T1000 (cell line): ENCODE measurements at regions not wholly inside any gene's neighbourhood (a gene's known extent, or its start where the extent isn't known, plus 50 kb on each side); places are given as distances from the start of the nearest gene placed in this dataset.
"Not testable (repeated sequence)": the region's sequence is repeated elsewhere in the genome, so short reads cannot be mapped to it uniquely, and the experiment has no call there.

Experiments used
- DNase-seq: peaks from one replicate; lab custom pipeline; 2025; ENCODE audit warnings: mixed read lengths; lab: John Stamatoyannopoulos, UW

GRCh38 chr12:67535176-67535575 is 113.4 kb upstream of the DYRK2 start:
- DNase-seq: no peak

- no peak for DNase-seq
Measured at GRCh38 chr12:67535971-67536370, 112.6 kb upstream of the DYRK2 start.

DNA sequence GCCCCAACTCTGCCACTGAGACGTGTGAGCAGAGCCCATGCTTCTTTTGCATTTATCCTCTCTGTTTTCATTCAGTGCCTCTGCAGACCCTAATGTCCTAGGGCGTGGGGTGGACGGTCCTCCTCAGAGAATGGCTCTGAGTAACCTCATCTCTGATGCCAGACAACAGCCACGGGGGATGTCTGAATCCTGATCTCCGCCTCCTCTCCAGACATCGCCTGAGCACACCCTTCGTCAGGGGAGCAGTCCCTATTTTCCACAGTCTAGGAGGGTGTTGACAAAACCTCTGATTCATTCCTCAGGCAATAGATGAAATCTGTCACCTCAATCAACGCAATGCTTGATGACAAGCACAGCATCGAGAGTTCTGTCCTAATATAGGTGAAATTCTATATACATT is 109.2 kb upstream of the DYRK2 start:
- no peak for DNase-seq

DNA sequence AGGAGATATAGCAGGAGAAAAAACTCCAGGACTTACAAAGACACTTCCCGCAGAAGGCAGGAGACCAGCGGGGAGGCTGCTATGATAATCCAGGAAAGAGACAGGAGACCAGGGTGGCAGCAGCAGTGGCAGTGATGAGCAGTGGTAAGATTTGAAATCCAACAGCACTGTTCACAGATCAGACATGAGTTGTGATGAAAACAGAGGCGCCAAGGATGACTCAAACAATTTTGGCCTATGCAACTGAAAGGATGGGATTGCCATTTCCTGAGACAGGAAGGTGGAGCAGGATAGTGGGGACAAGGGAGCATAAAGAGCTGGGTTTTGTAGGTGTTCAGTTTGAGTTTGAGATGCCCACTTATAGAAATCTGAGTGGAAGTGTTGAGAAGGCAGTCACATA is 108.6 kb upstream of the DYRK2 start:
- DNase-seq: no peak

DNA sequence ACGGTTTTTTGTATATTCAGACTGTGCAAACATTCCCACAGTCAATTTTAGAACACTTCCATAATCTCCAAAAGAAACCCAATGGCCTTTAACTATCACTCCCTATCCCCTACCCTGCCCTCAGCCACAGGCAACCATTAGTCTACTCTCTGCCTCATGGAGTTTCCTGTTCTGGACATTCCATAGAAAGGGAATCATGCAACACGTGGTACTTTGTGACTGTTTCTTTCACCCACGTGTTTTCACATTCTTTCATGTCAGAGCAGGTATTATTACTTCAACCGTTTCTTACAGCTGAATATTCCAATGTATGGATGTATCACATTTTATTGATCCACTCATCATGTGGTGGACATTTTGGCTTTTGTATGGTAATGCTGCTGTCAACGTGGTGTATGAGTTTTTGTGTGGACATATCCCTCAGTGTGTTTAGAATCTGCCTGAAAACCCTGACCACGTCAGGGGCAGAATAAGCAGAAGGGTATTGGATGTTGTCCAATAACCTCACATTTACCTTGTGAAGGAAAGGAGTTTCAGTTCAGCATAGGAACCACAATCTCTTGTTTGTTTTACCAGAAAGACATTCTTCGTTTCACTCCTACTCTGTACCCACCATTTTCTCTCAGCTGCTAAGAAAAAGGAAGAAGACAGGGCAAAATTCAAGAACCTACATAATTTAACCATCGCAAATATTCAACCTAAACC is 107.5 kb upstream of the DYRK2 start:
- no peak for DNase-seq

DNA sequence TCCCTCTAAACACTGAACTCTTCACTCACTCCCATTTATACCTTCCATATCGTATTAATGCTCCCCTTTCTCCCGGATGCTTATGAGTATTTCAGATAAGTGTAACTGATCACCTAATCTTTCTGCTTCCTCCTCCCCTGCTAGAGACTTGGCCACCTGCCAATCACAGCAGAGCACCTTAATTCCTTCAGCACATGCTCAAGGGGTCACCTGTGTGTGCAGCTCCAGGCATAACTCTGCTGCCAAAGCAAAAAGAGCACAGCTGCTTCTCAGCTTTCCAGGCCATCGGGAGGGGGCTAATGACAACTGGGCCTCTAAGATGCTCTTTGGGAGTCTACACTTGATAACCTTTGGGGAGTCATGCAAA is 106.9 kb upstream of the DYRK2 start:
- no peak for DNase-seq

DNA sequence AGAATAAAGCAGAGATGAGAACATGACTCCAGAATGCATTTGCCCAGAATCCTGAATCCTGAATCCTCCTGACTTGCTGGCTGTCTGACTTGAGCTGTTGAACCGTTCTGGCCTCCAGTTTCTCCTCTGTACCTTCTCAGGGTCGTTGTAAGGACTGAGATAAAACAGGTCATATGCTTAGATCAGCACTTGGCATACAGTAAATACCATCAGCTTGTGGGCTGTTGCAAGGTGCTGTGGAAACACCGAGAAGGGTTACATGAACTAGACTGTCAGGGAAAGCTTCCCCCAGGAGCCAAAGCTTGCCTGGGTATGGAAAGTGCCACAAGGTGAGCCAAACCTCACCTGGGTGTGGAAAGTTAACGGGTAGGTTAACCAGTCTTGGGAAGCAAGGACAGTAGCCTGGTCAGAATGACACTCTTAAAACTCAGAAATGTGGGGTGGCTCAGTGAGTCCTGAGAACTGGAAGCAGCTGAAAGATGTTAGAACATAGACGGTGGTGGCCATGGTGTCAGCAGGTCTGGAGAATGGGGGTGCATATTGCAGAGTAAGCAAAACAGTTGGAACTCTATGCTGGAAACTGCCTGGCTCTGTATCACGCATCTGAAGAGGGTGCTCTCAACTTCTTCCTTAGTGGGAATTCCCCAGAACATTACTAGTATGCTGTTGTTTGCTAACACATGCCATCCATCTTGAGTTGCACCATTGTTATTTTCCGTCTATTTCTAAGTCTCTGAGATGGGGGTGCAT is 105.3 kb upstream of the DYRK2 start:
- DNase-seq: no peak

- DNase-seq: no peak
Measured at GRCh38 chr12:67545298-67545697, 103.2 kb upstream of the DYRK2 start.

DNA sequence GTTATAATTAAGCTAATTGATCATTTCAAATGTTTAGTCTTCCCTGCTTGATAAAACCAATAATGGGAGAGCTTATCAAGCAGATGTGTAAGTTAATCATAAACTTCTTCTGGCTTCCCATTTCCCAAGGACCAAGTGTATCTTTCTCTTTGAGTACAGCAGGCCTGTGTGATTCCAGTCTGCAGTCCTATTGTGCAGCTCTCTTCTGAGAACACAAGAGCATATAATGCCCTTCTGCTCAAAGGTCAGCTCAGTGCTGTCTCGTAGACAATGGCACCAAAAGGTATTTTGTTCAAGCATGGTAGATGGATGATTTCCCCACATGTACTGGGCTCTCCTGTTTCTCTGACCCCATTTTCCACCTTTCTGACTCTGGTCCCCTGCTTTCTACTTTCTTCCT is 101.8 kb upstream of the DYRK2 start:
- DNase-seq: no peak

DNA sequence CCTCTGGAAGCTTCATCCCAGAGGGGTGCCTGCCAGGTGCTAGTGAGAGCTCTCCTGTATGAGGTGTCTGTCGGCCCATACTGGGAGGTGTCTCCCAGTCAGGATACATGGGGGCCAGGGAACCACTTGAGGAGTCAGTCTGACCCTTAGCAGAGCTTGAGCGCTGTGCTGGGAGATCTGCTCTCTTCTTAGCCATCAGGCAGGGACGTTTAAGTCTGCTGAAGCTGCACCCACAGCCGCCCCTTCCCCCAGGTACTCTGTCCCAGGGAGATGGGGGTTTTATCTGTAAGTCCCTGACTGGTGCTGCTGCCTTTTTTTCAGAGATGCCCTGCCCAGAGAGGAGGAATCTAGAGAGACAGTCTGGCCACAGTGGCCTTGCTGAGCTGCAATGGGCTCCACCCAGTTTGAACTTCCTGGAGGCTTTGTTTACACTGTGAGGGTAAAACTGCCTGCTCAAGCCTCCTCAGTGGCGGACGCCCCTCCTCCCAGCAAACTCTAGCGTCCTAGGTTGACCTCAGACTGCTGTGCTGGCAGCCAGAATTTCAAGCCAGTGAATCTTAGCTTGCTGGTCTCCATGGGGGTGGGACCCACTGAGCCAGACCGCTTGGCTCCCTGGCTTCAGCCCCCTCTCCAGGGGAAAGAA is 93.3 kb upstream of the DYRK2 start:
- not testable (repeated sequence) for DNase-seq

DNA sequence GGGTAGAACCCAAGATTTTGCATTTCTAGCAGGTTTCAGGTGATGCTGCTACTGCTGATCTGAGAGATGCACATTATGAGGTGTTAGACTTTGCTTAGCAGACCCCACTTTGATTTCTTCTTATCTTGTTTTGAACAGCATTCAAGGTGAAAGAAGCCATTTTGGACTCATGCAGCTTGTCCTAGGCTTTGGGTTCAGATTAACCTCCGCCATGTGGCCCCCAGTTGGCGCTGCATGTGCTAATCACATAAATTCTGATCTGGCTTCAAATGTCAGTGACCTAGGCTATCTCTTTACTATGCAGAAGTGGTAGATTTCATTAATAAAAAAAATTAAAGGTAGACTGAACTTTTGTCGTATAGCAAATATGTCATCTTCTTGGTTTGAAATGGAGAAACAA is 89.8 kb upstream of the DYRK2 start:
- DNase-seq: no peak

GRCh38 chr12:67559751-67560150 is 88.8 kb upstream of the DYRK2 start:
- no peak for DNase-seq

- no peak for DNase-seq
Measured at GRCh38 chr12:67562513-67563287, 85.8 kb upstream of the DYRK2 start.

- DNase-seq: no peak
Measured at GRCh38 chr12:67568055-67568454, 80.5 kb upstream of the DYRK2 start.

DNA sequence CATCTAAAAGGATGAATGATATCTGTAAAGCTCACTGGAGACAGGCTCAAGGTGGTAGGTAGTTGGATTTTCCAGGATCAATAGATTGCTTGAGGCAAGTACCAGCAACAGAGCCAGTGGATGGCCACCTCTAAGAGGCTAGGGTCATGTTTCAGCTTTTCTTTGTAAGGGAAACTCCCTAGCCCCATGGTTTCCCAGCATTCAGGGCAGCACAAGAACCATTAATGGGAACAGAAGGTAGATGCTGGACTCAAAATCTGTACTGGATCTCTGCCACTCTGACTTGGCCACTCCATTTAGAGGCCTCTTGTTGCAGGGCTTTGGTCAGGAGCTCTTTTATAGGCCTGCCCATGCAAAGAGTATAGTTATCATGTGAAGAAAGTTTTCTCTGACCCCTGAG is 76.1 kb upstream of the DYRK2 start:
- DNase-seq: no peak

GRCh38 chr12:67573566-67573965 is 75.0 kb upstream of the DYRK2 start:
- no peak for DNase-seq

DNA sequence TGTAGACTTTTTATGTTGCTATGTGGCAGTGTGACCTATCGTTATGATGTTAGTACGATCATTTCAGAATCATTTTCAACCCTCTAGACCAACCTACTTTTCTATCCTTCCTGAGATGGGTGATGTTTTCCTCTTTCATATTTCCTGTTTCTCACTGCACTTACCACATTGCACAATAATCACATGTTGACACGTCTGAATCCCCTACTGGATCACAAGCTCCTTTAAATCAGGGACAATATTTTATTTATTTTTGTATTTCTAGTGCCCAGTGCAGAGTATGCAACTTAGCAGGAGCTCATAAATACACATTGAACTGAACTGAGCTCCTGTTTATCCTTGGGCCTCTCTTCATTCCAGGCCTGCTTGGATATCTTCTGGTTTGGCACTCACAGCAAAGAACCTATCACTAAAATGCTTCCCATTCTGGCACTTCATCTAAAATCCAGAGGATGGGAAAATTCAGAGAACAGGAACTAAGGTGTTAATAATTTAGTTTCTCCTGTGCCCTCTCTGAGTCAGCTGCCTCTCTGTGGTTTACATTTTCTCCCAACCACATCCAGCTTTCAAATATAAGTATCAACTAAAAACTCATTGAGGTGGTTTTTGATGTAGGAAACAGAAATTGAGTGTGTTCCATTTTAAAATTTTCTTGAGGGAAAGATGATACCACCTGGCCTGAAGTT is 69.4 kb upstream of the DYRK2 start:
- no peak for DNase-seq

- no peak for DNase-seq
Measured at GRCh38 chr12:67579662-67580003, 68.9 kb upstream of the DYRK2 start.

DNA sequence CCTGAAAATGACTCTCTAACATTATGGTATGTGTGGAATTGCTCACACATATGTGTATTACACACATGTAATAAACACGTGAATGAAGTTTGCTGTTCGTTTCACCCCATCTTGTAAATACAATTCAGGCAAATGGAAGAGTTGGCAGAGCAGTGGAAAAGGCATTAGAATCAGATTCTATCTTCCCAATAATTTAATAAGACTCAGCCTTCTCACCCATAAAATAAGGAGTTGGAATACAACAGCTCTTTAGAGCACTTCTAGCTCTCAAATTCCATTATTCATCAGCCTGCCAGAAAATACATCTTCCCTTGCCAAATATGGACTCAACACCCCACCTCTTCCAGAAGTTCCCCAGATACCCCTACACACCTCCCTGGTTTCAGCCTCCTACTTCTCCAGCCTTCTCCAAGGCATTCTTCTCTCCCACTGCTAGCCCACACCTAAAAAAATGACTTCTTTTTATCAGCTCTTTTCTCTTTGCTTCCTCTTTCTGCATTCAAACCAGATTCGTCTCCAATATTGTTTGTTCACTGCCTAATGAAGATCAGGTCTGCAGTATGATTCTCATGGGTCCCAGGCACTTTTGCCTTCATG is 66.2 kb upstream of the DYRK2 start:
- no peak for DNase-seq

DNA sequence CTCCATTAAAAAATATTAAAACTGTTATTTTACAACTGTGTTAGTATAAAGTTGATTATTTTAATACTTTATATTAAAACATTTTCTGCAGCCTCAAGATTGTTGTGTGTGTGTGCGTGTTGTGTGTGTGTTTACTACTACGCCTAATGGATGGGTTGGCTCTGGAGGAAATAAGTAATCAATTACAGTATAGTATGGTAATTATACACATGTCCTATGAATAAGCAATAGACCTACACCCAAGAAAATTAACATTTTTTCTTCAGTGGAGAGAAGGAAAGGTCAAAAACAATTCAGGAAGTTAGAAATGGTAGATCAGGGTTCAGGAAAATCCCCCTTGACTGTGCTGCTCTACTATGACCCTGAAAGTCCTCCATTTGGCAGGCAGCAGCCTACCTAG is 65.7 kb upstream of the DYRK2 start:
- no peak for DNase-seq

DNA sequence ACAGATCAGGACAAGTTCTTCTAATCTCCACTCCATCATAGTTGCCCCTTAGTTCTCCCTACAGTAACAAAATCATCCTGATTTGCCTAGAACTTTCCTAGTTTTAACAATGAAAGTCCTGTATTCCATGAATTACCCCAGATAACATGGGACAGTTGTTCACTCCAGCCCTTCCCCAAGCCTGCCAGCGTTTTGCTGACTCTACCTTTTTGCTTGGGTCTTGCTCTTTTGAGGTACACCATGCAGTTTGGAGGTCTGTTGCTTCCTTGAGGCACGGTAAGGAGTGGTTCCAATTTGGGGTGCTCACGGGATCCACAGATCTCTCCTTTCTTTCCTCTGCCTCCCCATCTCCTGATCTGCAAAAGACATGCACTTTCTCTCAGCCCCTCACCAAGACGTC is 61.6 kb upstream of the DYRK2 start:
- no peak for DNase-seq

DNA sequence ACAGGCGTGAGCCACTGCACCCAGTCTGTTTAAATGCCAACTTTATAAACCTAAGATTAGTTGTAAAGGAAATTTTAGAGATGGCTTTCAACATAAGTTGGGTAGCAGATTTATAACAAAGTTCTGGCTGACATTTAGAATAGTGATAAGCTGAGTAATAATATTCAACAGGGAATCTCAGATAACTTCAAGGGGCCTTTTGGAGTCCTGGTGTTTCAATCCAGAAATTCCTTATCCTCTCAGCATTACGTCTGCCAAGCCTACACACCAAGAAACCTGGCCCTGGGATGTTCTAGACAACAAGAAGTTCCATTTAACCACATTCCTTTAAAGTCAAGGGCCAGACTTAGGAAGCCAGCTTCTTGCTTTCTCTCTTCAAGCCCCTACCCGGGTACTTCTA is 59.5 kb upstream of the DYRK2 start:
- DNase-seq: no peak
